ENCODE measurements at regions not wholly inside any gene's neighbourhood (a gene's known extent, or its start where the extent isn't known, plus 50 kb on each side); places are given as distances from the start of the nearest gene placed in this dataset.

DNA sequence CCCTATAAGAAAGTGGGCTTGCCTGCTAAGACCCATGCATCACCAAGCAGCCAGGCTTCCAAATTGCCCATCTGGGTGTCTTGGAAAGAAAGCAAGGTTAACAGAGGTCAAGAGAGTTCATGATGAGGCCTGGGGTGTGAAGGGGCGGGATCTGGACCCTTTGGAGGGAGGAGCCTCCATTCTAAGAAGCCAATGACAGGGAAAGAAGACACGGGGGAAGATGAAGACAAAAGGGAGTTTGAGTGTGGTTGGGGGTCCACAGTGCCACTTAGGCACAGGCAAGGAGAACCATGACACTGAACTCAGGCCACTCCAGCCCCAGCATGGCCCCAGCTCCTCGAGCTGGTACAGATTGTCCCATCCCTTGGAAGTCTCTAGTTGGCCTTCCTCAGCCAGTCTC is 350.2 kb upstream of the TSHZ3 start:
- in situ Hi-C loops (cut with HindIII; ENCODE audit: low sequenced_read_pairs), result no loop called here

DNA sequence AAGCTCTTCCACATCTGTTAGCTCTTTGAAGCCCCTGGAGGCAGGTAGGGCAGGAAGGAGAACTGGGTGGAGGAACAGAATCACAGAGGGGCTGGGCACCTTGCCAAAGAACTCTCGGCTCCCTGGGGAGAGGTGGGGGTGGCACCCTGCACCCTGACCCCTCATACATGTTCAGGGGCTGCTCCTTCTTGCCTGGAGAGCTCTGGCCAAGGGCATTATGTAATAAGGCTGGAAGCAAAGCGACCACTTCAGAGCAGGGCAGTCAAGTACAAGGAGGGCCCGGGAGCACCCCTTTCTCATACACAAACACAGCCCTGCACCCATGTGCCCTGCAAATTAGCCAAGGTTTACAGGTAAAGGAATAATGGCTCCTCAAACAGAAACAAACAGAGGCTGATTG is 351.9 kb upstream of the TSHZ3 start:
- in situ Hi-C loops (cut with HindIII; ENCODE audit: low sequenced_read_pairs), result no loop called here

DNA sequence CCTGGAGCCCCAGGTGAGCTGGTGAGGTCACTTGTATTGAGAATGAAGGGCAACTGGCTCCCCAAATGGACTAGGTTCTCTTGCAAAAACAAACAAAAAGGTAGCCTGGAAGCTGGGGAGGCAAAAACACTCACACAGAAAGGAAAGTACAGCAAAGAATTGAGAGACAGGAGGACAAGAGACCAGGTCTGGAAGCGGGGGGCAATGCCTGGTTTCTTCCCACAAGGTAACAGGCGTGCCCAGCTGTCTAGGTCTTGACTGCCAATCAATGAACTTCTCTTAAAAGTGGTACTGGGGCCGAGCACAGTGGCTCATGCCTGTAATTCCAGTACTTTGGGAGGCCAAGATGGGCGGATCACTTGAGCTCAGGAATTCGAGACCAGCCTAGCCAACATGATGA is 356.4 kb upstream of the TSHZ3 start:
- in situ Hi-C loops (cut with HindIII; ENCODE audit: low sequenced_read_pairs), result no loop called here

DNA sequence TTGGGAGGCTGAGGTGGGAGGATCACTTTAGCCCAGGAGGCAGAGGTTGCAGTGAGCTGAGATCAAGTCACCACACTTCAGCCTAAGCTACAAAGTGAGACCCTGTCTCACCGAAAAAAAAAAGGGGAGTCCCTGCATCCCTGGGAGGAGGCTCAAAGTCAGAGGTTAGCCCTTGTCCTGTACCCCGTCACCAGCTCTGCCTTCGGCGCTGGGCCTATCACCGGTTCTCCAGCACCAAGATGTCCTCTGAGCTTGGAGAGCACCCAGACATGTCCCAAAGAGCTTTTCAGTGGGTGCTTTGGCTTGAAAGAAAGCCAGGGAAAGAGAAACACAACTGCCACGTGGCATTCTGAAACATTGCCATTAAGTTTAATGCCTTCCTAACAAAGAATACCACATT is 356.9 kb upstream of the TSHZ3 start:
- in situ Hi-C loops (cut with HindIII; ENCODE audit: low sequenced_read_pairs), result no loop called here

DNA sequence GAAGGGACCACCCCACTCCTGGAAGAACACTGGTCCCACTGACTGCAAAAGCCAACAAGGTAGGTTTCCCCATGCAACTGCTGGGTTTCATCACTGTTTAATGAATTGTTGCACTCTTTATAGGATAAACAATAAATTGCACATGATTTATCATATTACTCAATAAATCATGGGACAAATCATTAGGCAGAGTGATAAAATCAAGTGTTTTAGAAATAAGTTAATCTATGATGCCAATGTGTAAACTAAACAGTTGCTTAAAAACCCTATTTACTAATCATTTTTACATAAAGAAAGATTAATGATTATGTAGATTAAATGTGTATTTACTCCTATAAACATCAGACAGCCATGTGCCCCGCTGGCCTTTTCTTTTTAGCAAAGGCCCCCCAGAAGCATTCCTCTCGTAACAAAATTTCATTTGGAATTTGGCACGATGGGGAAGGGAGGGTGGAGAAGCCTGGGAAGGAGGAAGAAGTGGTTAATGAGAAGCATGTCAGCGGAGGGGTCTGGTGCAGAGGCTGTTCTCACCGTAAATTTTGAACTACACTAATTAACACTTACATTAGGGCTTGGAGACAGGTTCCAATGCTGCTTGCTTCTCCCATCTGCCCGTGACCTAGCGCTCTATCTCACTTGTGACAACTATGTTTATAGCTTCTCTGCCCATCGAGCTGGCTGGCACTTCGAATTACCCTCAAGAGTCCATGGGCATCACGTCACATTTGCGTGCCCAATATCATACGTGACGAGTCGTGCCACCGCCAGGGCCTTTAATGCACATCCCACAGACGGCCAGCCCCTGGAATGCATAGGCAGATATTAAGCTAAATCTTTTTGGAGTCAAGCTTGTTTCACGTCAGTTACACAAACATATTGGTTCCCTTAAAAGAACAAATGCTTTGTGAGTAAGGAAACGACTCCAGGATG is 357.7 kb upstream of the TSHZ3 start:
- in situ Hi-C loops (cut with HindIII; ENCODE audit: low sequenced_read_pairs), result no loop called here

DNA sequence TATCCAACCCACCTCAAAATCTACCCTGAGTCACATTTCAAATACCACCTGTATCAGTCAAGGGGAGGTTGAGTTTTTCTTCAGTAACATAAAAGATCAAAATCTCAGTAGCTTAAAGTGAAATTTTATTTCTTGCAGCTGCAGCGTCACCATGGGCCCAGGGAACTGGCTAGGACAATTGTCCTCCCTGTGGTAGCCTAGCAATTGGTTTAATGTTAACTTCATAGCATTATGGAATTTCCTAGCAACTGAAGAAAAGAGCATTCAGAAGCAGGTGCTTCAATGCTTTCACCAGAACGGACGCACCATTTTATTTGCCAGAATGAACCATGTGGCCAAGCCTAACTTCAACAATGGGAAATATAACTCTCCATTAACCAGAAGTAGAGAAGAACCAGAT is 359.3 kb upstream of the TSHZ3 start:
- in situ Hi-C loops (cut with HindIII; ENCODE audit: low sequenced_read_pairs), result no loop called here

DNA sequence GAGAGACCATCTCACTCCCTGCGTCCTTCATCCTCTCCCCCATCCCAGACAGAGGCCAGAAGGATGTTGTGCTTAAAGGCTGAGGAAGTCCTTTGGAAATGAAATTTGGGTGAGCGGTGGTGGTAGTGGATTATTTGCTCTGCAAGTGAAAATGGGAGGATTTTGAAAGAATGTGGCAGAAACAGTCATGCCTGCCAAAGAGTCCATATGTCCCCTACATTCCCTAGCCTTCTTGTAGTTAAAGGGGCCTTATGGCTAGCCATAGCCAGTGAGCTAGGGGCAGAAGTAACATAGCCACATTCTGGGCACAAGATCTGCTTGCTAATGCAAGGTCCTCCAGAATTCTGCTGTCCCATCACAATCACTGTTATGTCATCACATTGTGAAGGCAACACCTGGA is 360.2 kb upstream of the TSHZ3 start:
- in situ Hi-C loops (cut with HindIII; ENCODE audit: low sequenced_read_pairs), result no loop called here

DNA sequence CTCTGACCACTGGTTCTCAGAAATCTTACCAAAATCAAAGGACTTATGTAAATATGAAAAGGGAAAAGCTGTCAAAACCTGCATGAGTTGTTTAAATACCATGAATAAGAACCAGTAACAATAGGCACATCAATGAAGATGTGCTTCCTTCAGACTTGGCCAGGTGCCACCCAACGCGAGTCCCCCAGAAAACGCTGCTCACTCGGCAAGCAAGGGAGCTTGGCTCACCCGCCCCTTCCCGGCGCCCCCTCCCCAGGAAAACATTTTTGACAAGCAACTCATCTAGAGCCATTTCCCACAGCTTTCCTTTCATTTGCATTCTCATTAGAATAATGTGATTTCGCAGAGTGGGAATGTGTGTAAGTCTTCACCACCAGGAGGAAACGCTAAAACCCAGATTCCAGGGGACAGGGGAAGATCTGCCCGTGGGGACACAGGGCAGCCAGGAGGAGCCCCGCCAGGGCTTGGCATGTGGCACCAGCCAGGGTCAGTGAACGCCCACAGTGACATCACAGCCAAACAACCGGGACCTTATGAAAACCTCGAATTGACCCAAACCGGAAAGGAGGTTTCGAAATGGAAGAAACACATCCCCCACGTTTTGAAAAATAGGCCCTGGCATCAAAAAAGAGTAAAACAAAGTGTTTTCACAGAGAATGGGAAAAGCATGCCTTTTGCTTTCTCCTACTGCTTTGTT is 366.2 kb upstream of the TSHZ3 start:
- in situ Hi-C loops (cut with HindIII; ENCODE audit: low sequenced_read_pairs), result no loop called here

DNA sequence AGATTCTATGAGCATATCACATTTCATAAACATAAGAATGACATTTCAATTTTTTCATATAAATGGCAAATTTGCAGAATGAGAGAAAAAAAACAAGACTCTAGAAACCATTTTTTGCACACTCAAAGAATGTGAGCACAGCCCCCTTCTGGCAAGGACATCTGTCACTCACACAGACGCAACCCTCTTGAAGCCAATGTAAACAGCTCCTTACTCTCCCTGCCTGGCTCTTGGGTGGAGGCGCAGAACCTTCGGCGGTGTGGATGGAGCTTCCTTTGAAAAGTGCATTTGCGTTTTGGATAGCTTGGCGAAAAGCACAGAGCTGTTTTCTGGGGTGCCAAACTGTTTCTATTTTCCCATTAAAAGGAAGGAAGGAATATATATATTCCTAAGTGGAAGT is 367.6 kb upstream of the TSHZ3 start:
- in situ Hi-C loops (cut with HindIII; ENCODE audit: low sequenced_read_pairs), result no loop called here

DNA sequence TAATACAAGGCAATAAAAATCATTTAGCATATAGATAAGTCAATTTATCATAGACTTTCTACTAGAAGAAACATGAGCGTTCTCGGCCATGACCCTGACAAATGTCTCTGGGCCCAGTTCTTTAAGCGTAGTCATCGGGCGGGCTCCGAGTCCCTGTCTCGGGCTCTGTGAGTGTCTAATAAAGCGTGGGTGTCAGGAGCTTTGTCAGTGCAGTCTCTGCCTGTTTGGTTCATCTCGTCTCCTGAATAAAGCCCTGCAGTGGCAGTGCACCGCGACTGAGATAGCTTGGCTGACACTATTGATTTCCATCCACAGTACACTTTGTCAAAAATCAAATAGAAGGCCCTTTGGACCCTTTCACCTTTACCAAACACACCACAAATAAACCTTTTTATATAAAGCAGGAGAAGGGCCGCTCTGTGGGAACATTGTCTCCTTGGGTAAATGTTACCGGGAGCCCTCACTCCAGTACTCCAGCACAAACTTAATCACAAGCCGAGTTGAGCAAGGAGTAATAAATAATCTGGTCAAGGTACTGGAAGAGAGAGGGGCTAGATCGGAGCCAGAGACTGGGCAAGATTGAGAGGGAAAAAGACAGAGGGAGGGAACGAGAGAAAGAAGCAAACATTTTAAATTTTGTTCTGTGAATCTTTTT is 368.2 kb upstream of the TSHZ3 start:
- in situ Hi-C loops (cut with HindIII; ENCODE audit: low sequenced_read_pairs), result no loop called here

DNA sequence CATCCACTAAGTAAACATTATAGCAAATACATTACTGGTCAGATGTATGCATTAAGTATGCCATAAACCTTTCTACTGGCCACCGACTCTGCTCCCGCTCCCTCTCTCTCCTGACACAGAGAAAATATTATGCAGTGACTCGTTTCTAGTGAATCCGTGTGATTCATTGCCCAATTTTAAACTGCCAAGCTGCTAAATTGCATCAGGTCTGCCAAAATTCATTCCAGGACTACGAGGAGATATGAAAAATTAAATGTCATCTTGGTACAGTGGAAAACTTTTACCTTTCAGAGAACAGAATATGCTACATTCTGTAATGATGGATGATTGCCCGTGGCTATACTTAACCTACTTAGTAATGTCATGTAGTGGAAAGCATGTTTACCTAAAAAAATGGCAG is 368.8 kb upstream of the TSHZ3 start:
- in situ Hi-C loops (cut with HindIII; ENCODE audit: low sequenced_read_pairs), result no loop called here

DNA sequence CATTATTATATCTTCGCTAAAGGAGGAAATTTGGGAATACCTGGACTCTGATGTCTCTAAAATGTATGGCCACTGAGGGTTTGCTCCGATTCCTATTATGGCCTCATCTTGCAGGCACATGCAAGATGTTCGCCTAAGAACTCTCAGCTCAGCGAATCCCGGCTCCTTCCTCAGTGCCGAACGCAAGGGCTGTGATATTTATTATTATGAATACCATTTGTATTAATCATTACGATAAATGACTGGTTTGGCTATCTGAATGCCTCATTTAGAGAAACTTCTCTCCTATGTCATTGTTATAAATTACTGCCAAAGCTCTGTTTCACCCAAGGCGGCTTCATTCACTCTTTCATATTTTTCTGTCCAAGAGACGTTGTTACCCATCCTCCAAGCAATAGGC is 369.7 kb upstream of the TSHZ3 start:
- in situ Hi-C loops (cut with HindIII; ENCODE audit: low sequenced_read_pairs), result no loop called here

DNA sequence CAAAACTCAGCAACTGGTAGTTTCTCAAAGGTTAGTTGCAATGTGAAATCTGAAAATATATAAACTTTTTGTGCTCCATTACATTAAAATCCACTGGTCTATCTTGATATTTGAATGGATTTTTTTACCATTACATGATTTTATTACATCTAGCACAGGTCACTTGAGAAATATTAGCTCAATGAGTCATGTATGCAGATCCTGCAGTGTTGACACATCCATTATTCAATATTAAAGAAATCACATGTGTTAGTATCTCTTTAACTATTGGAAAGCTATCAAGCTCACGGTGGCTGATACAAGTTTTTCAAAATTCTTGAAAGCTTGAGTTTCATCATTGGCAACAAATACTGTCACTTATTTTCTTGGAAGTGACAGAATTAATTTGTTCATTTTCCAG is 373.9 kb upstream of the TSHZ3 start:
- in situ Hi-C loops (cut with HindIII; ENCODE audit: low sequenced_read_pairs), result no loop called here

DNA sequence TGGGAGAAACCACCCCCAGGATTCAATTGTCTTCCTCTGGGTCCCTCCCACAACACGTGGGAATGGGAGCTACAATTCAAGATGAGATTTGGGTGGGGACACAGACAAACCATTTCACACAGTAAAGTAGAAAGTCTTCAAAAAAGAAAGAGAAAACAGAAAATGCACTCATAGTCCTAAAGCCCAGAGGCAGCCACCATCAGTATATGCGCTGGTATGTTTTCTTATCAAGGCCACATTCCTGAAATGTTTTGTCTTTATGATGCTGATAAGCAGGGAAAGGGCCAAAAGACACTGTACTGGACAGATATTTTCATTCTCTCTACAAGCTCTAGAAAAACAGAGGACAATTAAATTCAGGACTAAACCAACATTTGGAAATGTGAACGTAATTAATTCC is 375.8 kb upstream of the TSHZ3 start:
- in situ Hi-C loops (cut with HindIII; ENCODE audit: low sequenced_read_pairs), result no loop called here

DNA sequence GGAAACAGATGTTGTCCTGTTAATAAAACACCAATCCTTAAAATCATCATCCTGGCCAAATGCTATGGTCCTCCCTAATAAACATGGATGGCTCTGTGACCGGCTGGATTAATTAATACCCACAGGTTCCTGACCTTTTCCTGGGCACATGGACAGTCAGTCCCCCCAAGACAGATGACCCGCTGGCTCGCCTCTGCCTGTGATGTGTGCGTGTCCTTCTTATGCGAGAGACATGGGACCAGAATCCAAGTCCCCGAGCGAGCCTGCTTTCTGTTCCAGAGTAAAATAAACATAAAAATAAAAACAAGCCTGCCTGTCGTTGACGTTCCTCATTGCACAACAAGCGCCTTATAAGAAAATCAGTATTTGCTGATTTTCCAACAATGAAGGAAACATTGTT is 378.3 kb upstream of the TSHZ3 start:
- in situ Hi-C loops (cut with HindIII; ENCODE audit: low sequenced_read_pairs), result no loop called here

DNA sequence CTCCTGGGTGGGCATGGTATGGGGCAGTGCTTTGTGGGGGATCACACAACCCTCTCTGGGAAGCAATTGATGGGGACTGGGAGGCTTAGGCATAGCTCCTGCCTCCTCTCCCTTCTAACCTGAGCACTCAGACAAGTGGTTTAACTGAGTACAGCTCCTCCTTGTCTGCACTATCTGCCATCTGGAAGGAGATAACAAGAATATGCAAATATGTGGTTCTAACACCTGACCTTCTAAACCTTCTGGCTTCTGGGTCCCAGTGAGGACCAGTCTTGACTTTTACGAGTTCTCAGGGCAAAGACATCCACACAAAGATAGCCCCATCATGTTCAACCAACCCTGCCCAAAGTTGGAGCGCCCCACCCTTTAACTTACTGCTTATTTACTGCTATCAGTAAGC is 381.0 kb upstream of the TSHZ3 start:
- in situ Hi-C loops (cut with HindIII; ENCODE audit: low sequenced_read_pairs), result no loop called here

DNA sequence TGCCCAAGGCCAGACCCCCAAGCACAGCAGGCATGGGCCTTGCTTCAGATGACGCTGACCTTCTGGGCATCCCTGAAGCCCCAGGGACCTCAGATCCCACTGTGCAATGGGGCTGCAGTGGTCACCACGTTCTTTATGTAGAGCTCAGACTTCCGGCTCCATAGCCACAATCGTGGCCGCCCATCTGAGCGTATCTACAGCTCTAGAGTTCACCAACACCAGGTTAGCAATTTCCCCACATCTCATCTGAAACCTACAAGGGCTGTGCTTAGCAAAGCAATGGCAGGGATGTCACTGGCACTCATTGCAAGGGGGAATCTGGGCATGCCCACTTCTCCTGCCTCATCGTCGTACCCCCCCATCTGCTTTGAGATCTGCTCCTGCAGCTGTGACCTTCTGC is 384.4 kb upstream of the TSHZ3 start:
- in situ Hi-C loops (cut with HindIII; ENCODE audit: low sequenced_read_pairs), result no loop called here

DNA sequence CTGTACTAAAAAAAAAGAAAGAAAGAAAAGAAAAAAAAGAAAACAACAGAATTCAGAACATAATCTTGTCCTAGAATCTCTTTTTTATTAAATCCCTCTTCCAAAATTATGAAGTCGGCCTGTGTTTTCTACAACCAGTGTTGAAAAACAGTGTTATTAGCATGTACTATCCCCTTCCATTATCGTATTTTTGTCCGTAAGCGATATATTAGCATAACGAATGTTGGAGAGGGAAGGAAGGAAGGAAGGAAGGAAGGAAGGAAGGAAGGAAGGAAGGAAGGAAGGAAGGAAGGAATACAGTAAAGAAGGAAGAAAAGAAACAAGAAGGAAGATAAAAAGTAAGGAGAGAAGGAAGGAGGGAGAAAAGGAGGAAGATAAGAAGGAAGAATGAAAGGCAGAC is 393.0 kb upstream of the TSHZ3 start:
- in situ Hi-C loops (cut with HindIII; ENCODE audit: low sequenced_read_pairs), result no loop called here

DNA sequence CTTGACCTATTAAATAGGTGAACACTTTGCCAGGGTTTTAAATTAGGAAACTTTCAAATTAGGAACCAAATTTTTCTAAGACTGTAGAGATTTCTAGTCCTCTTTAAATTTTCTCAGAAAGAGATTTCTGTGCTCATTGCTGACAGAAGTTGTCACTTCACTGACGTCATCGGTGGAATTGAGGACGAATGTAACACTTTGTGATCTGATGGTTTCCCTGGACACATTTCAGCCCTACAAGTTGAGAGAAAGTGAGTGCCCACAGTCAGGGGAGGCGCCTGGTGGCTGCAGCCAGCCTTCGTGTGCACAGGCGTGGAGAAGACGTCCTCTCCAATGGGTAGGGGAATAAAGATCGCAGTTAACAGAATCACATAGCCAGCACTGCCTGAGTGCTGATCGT is 396.5 kb upstream of the TSHZ3 start:
- in situ Hi-C loops (cut with HindIII; ENCODE audit: low sequenced_read_pairs), result no loop called here

DNA sequence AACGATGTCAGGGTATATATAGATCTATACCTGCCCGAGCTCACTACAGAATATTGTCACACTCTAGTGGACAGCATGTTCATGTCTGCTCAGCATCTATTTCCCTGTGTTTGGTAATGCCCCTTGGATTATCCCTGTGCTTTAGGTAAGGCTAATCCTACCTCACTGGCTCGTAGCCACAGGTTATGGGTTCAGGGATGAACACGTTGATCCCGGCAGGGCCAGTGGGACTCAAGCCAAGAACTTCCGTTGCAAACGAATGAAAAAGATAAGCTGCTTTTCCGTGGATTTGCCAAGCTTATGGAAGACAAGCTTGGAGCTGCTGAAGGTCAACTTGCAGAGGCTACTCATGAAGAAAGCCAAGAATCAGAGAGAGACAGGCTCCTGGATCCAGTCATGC is 400.0 kb upstream of the TSHZ3 start:
- in situ Hi-C loops (cut with HindIII; ENCODE audit: low sequenced_read_pairs), result no loop called here

DNA sequence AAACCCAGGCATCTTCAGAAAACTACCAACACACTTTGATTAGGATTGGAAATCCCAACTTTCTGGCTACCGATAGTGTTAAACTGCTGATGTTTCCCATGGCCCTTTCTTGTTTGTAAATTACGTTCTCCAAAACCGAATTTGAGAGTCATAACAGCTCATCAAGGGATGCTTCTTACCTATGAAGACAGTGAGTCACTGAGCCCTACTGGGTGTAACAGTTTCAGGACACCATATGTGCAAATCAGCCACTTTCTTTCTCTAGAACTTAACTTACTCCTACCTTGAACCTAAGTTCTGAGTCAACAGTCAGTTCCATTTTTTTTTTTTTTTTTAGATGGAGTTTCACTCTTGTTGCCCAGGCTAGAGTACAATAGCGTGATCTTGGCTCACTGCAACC is 410.1 kb upstream of the TSHZ3 start:
- in situ Hi-C loops (cut with HindIII; ENCODE audit: low sequenced_read_pairs), result no loop called here

Measured in DLD1 (cell line).